Activated gamma-delta T cell treated with Interleukin-2 at 50 U/mL for 16 hours (primary cell): ENCODE measurements at regions not wholly inside any gene's neighbourhood (a gene's known extent, or its start where the extent isn't known, plus 50 kb on each side); places are given as distances from the start of the nearest gene placed in this dataset.

Source experiments
- DNase-seq: peaks from one replicate; pipeline ENCODE4 v3.0.0-alpha.2; 2020

DNA sequence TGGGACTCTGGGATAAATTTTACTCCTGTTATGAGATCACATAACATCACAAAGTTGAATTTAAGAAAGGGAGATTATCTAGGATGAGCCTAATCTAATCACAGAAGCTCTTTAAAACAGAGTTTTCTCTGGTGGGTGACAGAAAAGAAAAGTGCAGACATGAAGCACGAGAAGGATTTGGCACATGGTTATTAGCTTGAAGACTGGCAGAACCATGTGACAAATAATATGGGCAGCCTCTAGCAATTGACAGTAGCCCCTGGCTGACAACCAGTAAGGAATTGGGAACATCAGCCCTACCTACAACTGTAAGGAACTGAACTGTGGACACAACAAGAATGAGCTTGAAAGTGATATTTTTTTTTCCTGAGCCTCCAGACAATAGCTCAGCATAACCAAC lies 243.1 kb downstream of the HTR1A start:
- DNase-seq: no peak

DNA sequence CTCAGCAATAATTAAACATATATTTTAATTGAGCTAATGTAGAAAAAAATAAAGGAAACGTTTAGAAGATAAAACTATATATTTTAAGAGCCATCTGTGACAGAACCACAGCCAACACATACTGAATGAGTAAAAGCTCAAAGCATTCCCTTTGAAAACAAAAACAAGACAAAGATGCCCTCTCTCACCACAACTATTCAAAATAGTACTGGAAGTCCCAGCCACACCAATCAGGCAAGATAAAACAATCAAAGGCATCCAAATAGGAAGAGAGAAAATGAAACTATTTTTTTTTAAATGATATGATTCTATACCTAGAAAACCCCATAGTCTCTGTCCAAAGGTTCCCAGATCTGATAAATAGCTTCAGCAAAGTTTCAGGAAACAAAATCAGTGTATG lies 262.0 kb downstream of the HTR1A start:
- DNase-seq: no peak

DNA sequence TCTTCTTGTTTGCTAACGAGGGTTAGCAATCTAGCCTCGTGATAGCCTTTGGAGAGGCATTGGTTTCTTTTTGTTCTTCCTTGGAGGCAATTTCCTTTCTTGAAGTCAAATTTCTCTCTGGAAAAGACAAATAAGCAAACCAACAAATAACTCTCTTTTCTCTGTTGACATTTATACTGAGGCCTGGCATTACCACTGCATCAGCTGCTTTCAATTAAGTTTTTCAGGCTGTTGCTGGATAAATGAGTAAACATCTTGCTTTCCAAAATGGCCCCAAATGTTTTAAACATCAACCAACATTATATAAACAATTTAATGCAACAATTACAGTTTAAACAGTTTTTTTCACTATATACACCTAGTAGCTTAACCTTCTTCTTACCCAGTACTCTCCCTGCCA lies 264.4 kb downstream of the HTR1A start:
- DNase-seq: no peak

DNA sequence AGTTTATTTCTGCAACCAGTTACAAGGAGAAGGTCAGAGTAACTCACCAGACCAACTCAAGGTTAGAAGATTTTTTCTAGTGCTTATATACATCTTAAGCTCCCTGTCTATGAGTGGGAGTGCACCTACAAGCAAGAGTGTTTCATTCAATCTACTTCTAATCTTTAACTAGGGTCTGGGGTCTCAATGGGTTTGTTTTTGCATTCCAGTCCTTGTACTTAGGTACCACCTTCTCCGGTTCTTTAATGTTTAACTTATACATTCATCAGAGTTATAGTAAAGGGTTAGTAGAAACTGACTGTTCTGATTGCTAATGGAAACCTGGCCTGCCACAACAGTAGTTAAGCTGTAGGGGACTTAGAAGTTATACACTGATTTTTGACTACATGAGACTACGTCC lies 271.7 kb downstream of the HTR1A start:
- no peak for DNase-seq

DNA sequence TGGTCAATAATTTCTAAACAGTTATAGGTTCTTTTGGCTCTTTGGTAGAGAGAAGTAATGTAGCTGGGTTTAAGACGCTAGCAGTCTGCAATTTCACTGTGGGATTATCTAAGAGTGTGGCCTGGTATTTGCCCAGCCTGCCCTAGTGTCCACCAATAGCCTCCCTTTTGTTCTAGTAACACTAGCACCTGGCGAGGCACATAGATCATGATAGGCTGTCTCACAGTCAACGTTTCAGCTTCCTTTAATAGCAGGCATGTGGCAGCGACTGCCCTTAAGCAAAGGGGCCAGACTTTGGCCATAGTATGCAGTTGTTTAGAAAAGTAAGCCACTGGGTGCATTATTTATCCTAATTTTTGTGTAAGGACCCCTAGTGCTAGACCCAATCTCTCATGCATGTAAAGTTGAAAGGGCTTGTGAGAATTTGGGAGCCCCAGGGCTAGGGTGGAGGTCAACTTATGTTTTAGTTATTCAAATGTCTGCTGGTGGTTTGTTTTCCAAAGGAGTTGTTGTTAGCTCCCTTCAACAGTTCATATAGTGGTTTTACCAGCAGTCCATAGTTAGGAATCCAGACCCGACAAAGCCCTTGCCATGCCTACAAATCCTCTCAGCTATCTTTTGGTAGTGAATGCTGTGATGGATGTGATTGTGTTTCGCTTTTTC lies 274.3 kb downstream of the HTR1A start:
- DNase-seq: no peak

DNA sequence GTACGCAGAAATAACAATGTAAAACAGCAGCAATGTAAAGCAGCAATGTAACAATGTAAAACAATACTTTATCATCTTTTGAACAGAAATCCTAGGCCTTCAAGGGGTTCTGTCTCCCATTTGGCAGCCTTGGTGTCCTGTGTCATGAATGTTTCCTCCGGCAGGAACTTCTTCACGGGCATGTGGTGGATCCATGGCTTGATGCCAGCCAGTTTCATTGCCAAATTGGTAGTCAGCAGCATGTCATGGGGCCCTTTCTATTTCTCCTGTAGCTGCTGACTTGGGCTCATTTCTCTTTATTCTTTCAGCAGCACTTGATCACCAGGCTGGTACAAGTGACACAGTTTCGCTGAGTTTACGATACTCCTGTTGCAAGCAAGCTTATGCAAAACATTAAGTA lies 275.3 kb downstream of the HTR1A start:
- DNase-seq: no peak

DNA sequence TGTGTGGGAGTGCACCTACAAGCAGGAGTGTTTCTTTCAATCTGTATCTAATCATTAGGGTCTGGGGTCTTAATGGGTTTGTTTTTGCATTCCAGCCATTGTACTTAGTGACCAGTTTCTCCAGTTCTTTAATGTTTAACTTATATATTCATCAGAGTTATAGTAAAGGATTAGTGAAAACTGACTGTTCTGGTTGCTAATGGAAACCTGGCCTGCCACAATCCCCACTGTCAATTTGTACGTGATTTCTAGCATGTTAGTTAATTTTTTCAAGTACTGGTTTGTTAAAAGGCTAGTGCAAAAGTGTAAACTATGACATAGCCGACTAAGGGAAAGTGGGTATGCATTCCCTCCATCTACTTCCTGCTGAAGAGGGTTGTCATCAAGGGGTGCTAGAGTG lies 276.1 kb downstream of the HTR1A start:
- no peak for DNase-seq

DNA sequence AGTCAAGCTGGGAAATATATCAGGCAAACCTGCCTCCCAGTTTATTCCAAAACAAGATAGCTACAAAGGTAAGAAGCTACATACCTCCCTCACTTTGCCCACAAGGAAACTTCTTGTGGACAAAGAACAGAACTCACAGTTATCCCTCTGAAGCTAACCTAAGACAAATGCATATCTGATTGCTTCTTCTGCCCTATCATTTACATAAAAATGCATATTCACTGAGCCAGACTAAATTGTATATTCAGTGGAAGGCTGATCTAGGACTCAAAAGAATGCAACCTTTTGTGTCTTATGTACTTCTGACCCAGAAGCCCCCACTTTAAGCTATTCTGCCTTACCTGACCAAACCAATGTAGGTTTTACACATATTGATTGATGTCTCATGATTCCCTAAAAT lies 276.8 kb downstream of the HTR1A start:
- no peak for DNase-seq

DNA sequence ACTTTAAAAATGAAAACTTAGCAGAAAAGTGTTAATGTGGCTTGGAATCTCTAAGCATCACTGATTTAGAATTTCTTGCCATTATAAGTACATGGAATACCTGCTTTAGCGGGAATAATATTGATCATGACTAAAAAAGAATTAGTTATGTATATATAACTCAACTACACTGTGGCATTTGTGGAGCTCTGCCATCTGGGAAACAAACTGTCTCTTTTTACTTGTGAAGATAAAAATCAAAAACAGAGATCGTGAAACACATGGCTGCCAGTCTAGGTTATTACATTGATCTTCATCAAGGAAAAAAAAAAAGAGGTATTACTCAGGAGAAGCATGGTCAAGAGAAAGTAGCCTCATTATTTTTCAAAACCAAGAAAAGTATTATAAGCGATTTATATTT lies 287.4 kb downstream of the HTR1A start:
- no peak for DNase-seq

DNA sequence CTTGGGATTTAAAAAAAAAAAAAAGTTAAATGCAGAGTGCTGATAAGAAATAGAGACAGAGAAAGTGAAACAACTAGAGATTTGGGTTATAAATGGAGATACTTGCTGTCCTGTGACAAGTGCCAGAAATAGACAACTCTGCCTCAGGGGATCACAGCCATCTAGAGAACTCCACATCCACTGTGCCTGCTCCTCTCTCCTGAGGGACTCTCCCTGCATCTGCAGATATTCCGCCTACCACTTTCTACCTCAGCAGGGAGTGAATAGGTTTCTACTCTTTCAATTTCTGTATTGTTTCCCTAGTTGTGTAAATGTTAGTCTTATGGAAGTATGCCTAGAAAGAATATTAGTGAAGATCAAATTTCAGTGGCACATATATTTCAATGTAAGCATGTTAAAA lies 307.2 kb downstream of the HTR1A start:
- no peak for DNase-seq

DNA sequence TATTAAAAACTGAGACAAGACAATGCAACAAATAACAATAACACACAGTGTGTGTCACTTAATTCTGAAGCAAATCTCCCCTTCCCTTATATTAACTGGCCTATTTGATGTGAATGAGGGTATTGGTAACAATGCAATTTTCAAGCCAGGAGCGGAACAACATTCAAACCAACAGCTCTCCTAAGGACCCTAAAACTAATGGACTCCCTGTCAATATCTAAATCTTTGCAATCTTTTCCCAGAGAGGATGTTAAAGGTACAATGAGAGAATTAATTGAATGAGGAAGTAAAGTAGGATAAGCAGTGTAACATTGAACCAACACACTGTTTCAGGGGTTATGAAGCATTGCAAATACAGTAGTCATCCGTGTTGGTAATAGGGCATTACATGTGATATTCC lies 311.7 kb downstream of the HTR1A start:
- no peak for DNase-seq

DNA sequence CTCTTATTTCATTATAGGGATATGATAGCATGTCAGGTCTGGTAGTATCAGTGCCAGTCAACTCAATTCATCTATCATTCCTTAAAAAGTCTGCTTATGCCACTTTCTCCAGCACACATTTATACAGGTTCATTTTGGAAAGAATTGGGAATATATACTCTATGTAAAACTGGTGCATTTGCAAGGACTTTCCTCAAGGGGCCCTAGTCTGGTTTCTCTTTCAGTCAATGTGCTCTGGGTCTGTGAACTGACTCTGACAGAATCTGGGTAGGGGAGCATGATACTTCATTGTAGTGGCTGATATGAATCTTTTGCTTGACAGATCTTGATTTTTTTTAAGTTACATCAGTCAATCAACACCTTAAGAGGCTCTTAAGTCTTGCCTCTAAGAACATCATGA lies 313.9 kb downstream of the HTR1A start:
- DNase-seq: no peak

DNA sequence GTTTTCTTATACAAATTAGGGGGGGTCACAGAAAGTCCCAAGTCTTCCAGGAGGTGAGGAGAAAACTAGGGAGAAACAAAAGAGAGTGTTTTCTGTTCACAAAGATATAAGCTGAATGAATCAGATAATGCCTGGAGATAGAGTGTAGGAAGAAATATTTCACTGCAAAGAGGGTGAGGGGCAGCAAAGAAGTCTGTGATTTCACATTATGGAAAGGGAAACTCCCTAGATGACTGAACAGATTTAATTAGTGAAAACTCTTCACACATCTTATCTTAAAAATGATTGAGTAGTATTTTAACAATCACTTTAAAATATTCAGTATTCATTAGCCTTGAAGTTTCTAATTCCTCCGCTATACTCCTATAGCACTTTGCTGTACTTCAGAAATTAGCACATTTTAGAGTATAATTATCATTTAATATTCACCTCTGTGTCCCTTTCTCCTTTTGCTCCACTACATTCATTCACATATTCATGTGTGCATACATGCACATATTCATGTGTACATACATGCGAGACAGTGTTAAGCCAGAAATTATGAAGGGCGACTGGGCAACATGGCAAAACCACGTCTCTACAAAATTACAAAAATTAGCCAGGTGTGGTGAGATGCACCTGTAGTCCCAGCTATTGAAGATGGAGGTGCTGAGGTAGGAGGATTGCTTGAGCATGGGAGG lies 332.2 kb downstream of the HTR1A start:
- no peak for DNase-seq

DNA sequence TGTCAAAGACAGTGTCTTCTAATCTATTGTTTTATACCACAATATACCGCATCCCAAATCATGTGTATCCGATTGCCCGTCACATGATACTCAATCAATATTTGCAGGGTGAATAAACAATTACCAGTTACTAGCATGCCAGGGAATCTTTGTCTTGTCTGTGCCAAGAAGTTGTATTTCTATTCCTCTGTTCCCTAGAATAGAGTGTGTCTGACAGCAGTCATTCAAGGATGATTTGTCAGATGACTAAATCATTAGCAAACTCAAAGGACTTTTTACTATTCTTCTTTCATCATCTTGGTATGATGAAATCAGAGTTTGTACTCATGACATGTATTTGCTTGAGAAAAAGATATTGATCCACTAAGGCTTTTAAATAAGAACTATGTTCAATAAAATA lies 348.8 kb downstream of the HTR1A start:
- DNase-seq: no peak

DNA sequence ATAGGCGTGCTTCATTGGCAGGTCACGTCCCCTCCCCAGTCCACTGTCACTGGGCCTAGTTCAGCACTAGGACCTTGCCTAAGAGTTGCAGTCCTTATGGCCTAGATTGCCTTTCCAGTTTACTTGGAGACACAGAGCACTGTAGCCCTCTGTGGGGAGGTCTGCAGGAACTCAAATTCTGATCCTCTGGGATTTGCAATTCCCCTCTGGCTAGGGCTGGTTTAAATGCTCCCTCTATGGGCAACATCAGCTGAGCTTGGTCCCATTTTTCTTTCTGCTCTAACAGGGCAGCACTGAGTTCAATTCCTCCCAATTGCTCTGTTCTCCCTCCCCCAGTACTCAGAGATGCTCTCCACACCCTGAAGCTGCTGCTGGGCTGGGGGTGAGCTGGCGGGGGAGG lies 358.2 kb downstream of the HTR1A start:
- no peak for DNase-seq

DNA sequence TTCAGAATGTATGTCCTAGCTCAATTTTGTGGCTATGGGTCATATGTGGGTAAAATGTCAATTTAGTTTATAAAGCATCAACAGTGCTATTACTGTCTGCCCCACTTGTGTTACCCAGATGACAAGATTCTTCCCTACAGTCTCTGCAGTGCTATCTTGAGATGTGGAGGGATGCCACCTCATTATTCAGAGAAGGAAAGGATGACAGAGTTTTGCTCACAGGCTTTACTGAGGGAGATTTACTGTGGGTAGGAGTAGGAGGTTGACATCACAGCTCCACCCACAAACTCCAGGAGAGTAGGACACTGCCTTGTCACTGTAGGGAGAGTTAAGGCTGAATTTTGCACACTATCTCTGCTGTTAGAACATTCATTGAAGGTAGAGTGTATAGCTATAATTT lies 359.3 kb downstream of the HTR1A start:
- DNase-seq: no peak

DNA sequence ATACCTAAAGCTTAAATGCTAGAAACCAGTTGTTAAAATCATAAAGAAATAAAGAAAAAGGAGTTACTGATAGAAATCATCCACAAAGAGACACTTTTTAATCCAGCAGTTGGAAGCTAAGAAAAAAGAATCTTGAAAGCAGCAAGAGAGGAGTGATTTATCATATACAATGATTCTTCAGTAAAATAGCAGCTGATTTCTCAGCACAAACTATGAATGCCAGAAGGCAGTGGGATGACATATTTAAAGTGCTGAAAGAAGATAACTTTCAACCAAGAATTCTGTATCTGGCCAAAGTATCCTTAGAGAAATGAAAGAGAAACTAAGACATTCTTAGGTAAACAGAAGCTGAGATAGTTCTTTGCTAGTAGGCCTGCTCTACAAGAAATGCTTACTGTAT lies 366.0 kb downstream of the HTR1A start:
- no peak for DNase-seq

DNA sequence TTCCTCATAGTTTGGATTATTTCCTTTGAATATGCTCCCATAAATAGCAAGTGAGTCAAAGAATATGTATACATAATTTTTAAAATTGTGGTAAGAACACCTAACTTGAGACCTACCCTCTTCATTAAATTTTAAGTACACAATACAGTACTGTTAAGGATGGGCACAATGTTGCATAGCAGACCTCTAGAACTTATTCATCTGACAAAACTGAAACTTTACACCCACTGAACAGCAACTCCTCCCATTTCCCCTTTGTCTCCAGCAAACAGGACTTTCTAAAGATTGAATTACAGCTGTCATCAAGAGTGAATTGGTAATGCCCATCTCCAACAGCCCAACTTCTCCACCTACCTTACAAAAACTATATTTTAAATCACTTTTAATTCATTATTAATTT lies 388.9 kb downstream of the HTR1A start:
- no peak for DNase-seq

DNA sequence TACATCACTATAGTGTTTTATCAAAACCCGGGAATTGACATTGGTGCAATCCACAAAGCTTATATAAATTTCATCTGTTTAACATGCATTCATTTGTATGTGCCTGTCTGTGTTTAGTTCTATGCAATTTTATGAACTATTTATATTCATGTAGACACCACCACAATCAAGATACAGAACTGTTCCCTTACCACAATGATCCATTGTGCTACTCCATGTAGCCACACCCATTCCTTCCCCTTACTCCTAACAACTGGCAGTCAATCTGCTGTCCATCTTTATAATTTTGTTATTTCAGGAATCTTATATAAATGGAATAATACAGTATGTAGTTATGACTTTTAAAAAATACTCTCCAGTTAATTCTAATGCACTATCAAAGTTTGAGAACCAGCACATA lies 389.5 kb downstream of the HTR1A start:
- DNase-seq: no peak

DNA sequence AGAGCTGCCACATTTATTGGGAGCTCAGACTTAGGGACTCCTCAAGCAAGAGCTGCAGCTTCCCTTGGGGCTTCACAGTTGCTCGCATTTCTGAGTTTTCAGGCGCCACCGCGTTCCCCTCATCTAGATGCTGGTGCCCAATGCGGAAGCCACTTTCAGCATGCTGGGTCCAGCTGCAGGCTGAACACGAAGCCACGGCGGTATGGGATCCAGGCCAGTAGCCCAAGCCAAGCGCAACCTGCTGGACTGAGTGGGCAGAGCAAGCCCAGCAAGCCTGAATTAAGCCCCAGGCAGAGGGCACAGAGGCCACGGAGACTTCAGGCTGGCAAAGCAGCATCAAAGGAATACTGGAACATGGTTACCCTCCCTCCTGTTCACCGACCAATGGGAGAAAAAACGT lies 391.5 kb downstream of the HTR1A start:
- no peak for DNase-seq

DNA sequence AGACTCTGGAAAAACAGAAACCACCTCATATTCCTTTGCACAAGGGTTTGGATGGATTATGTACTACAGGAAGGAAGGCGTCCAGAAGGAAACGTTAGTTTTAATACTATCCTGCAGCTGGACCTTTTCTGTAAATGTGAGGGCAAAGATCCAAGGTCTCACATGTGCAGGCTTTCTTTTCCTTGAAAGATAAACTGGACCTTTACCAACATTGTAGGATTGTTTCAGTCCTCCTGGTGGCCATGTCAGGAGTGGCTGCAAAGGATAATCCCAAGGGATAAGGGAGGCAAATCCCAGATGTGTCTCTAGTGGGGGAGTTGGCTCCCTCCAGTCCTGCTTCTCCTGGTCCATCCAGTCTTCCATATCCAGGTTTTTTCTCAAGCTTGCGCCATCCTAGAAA lies 397.5 kb downstream of the HTR1A start:
- DNase-seq: no peak

DNA sequence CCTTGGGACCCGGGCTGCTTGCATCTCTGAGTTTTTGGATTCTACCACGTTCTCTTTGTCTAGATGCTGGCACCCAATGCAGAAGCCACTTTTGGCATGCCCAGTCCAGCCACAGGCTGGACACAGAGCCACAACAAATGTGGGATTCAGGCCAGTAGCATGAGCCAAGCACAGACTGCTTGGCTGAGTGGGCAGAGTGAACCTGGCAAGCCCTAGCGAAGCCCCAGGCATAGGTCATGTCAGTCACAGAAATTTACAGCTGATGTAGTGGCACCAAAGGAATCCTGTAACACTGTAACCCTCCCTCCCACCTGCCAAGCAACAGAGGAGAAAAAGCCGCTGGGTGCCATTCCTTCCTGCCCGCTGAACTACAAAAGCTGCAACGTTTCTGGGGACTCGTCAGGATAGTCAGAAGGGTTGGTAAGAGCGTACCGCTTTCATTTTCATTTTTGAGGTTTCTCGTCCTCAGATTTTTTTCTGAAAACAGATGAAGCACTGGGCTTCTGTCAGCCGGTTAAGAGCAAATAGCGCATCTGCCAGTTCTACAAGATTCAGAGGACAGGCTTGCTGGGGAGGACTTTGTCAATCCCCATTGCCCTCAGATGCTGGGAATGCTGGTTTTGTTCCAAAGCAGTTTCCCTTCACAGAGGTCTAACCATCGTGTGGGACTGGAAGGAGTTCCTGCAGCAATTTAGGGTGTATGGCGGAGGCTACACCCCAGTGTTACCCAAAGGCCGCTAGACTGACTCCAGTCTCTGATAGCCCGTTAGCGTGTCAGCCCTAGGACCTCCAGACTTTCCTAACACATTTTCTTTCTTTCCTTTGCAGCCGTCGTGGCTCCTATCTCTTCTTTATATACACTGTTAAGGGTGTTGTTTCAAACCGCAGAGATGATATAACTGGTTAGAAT lies 399.0 kb downstream of the HTR1A start:
- DNase-seq: no peak

DNA sequence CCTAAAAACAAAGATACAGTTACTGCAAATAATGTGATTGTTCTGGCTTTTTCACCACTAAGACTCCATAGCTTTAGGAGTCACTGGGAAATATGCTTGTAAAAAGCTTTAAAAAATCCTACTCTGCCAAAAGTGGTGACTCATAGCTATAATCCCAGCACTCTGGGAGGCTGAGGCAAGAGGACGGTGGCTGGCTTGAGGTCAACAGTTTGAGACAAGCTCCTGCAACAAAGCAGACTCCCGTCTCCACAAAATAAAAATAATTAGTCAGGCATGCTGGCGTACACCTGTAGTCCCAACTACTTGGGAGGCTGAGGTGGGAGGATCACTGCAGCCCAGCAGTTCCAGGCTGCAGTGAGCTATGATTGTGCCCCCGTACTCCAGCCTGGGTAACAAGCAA lies 406.4 kb downstream of the HTR1A start:
- DNase-seq: no peak

DNA sequence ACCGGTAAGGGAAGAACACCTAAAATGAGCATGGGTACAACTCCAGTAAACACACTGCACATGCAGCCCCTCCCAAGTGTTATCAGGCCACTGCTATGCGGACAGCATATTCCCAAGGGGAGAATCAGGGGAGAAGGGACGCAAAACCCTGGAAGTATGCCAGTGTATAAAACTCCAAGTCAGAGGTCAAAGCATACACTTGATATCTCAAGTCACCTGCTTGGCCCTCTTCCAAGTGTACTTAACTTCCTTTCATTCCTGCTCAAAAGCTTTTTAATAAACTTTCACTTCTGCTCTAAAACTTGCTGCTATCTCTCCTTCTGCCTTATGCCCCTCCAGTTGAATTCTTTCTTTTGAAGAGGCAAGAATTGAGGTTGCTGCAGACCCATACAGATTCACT lies 408.1 kb downstream of the HTR1A start:
- no peak for DNase-seq
